WTC11 (cell line): ENCODE measurements at regions not wholly inside any gene's neighbourhood (a gene's known extent, or its start where the extent isn't known, plus 50 kb on each side); places are given as distances from the start of the nearest gene placed in this dataset.

ENCODE experiments used
- ATF3 ChIP-seq: sonication (generic); formaldehyde crosslinking; conservative IDR thresholded peaks from 2 replicates; pipeline ENCODE4 v1.8.1; 2022; ENCODE audit warnings: mild to moderate bottlenecking, missing genetic modification reagents
- CREB1 ChIP-seq: sonication (generic); formaldehyde crosslinking; IDR thresholded peaks from 2 replicates; pipeline ENCODE4 v1.8.0; 2023; ENCODE audit warnings: mild to moderate bottlenecking, missing genetic modification reagents
- CTCF ChIP-seq: fragments of 200-600 bp; IDR thresholded peaks from 2 replicates; pipeline ENCODE4 v1.8.0; 2022; ENCODE audit warnings: antibody characterized with exemption
- FOXJ3 ChIP-seq: sonication (generic); formaldehyde crosslinking; IDR thresholded peaks from 2 replicates; pipeline ENCODE4 v1.9.0; 2021; ENCODE audit warnings: missing genetic modification reagents, mild to moderate bottlenecking, borderline replicate concordance
- GABPB1 ChIP-seq: sonication (generic); formaldehyde crosslinking; IDR thresholded peaks from 2 replicates; pipeline ENCODE4 v1.8.1; 2023; ENCODE audit warnings: mild to moderate bottlenecking, missing genetic modification reagents
- JUN ChIP-seq: sonication (generic); formaldehyde crosslinking; IDR thresholded peaks from 2 replicates; pipeline ENCODE4 v1.8.0; 2023; ENCODE audit warnings: mild to moderate bottlenecking, missing genetic modification reagents
- NFATC4 ChIP-seq: fragments of 250-450 bp; sonication (Bioruptor Pico); IDR thresholded peaks from 2 replicates; pipeline ENCODE4 v1.9.0; 2021; ENCODE audit warnings: mild to moderate bottlenecking
- PRDM15 ChIP-seq: sonication (generic); formaldehyde crosslinking; IDR thresholded peaks from 2 replicates; pipeline ENCODE4 v1.8.0; 2022; ENCODE audit warnings: missing genetic modification reagents
- STAT6 ChIP-seq: sonication (generic); formaldehyde crosslinking; conservative IDR thresholded peaks from 2 replicates; pipeline ENCODE4 v1.8.1; 2023; ENCODE audit warnings: mild to moderate bottlenecking, low read depth, missing genetic modification reagents, moderate library complexity
- TCF7 ChIP-seq: sonication (generic); formaldehyde crosslinking; IDR thresholded peaks from 2 replicates; pipeline ENCODE4 v1.8.0; 2022; ENCODE audit warnings: mild to moderate bottlenecking, low read depth, missing genetic modification reagents, moderate library complexity
- ZNF232 ChIP-seq: sonication (generic); formaldehyde crosslinking; IDR thresholded peaks from 2 replicates; pipeline ENCODE4 v1.8.0; 2022; ENCODE audit warnings: mild to moderate bottlenecking, missing genetic modification reagents
- ZNF263 ChIP-seq: sonication (generic); formaldehyde crosslinking; IDR thresholded peaks from 2 replicates; pipeline ENCODE4 v1.8.1; 2022; ENCODE audit warnings: low read depth, mild to moderate bottlenecking, moderate library complexity, missing genetic modification reagents
- ZSCAN18 ChIP-seq: fragments of 250-450 bp; sonication (Bioruptor Pico); IDR thresholded peaks from 2 replicates; pipeline ENCODE4 v2.1.2; 2022; ENCODE audit warnings: mild to moderate bottlenecking, moderate library complexity

GRCh38 chr11:15848631-15849168, 507.6 kb downstream of the SOX6 start:
- no peak for TF ChIP-seq PRDM15 (CRISPR knock-in tag)
- no peak for TF ChIP-seq CTCF
- no peak for TF ChIP-seq GABPB1 (CRISPR knock-in tag)
- no peak for TF ChIP-seq ZNF263 (CRISPR knock-in tag)
- no peak for TF ChIP-seq ATF3
- no peak for TF ChIP-seq TCF7 (CRISPR knock-in tag)
- no peak for TF ChIP-seq CREB1 (CRISPR knock-in tag)
- TF ChIP-seq JUN (CRISPR knock-in tag): no peak
- TF ChIP-seq ZNF232: no peak
- TF ChIP-seq ZSCAN18 (CRISPR knock-in tag): no peak
- TF ChIP-seq FOXJ3 (CRISPR knock-in tag): no peak
- no peak for TF ChIP-seq STAT6 (CRISPR knock-in tag)
- no peak for TF ChIP-seq NFATC4 (CRISPR knock-in tag)
